ENCODE measurements at regions not wholly inside any gene's neighbourhood (a gene's known extent, or its start where the extent isn't known, plus 50 kb on each side); places are given as distances from the start of the nearest gene placed in this dataset.
"Not testable (repeated sequence)": the region's sequence is repeated elsewhere in the genome, so short reads cannot be mapped to it uniquely, and the experiment has no call there.

GRCh38 chr10:46198516-46198915 is 88.3 kb upstream of the ANTXRL start:
- DNase-seq (ENCODE audit: low spot score in 2 of 2): no peak
- H3K4me3 ChIP-seq (ENCODE audit: low read depth, poor library complexity, severe bottlenecking): no peak overlapping the region
- intact Hi-C loops (cut with DNase I; ENCODE audit: low total_unique reads): no loop called here
- no peak for TF ChIP-seq POLR2A (IDR thresholded peaks at IDR 0.05)
- no peak for TF ChIP-seq CTCF (IDR thresholded peaks at IDR 0.05)

- H3K4me3 ChIP-seq (ENCODE audit: low read depth, poor library complexity, severe bottlenecking); intact Hi-C loops (cut with DNase I; ENCODE audit: low total_unique reads); DNase-seq (ENCODE audit: low spot score in 2 of 2): not testable (repeated sequence)
- WGBS, 2 donors: 61 to 76% methylated on average over 1 of the region's 1 CpG
Observed at GRCh38 chr10:46202405-46202804, 84.4 kb upstream of the ANTXRL start.

GRCh38 chr10:46204482-46205102 is 82.2 kb upstream of the ANTXRL start:
- 89 to 95% methylated on average over 20 of the region's 20 CpGs for WGBS, 2 donors
- intact Hi-C loops (cut with DNase I; ENCODE audit: low total_unique reads); H3K4me3 ChIP-seq (ENCODE audit: low read depth, poor library complexity, severe bottlenecking): not testable (repeated sequence)
- DNase-seq (ENCODE audit: low spot score in 2 of 2): peak in 1 of 2 donors; percentile 79

GRCh38 chr10:46210427-46210826 is 76.4 kb upstream of the ANTXRL start:
- no CpG with 5 or more reads among the region's 2 CpGs for whole genome bisulfite sequencing, 2 donors
- DNase-seq (ENCODE audit: low spot score in 2 of 2); H3K4me3 ChIP-seq (ENCODE audit: low read depth, poor library complexity, severe bottlenecking); intact Hi-C loops (cut with DNase I; ENCODE audit: low total_unique reads): not testable (repeated sequence)

GRCh38 chr10:46215426-46215825 is 71.4 kb upstream of the ANTXRL start:
- intact Hi-C loops (cut with DNase I; ENCODE audit: low total_unique reads): no loop called here
- no peak overlapping the region for H3K4me3 ChIP-seq (ENCODE audit: low read depth, poor library complexity, severe bottlenecking)
- peak in 1 of 2 donors; percentile 74 for DNase-seq (ENCODE audit: low spot score in 2 of 2)
- 74 to 81% methylated on average over 4 of the region's 4 CpGs for WGBS, 2 donors
- TF ChIP-seq POLR2A (IDR thresholded peaks at IDR 0.05) (no peak), CTCF (IDR thresholded peaks at IDR 0.05) (no peak)

- intact Hi-C loops (cut with DNase I; ENCODE audit: low total_unique reads): no loop called here
- 89 to 93% methylated on average over 6 of the region's 6 CpGs for WGBS, 2 donors
Observed at GRCh38 chr10:46216003-46216634, 70.7 kb upstream of the ANTXRL start.

More at GRCh38 chr10:46216003-46216634, 70.7 kb upstream of the ANTXRL start:
- DNase-seq (ENCODE audit: low spot score in 2 of 2): peak in 1 of 2 donors; percentile 26
- no peak overlapping the region for H3K4me3 ChIP-seq (ENCODE audit: low read depth, poor library complexity, severe bottlenecking)
- TF ChIP-seq CTCF (IDR thresholded peaks at IDR 0.05): no peak
- no peak for TF ChIP-seq POLR2A (IDR thresholded peaks at IDR 0.05)
